GM12878 (cell line): ENCODE measurements at regions not wholly inside any gene's neighbourhood (a gene's known extent, or its start where the extent isn't known, plus 50 kb on each side); places are given as distances from the start of the nearest gene placed in this dataset.

ENCODE experiments used
- ATF3 ChIP-seq: IDR thresholded peaks from 2 replicates; pipeline ENCODE4 v1.6.1; 2011; ENCODE audit warnings: low read depth, mild to moderate bottlenecking, low read length, moderate library complexity, borderline replicate concordance; ENCODE audit errors: extremely low read depth
- BRCA1 ChIP-seq: IDR thresholded peaks from 2 replicates; pipeline ENCODE4 v1.6.1; 2011; ENCODE audit warnings: low read depth, low read length, improper control_type of control experiment
- CBX5 ChIP-seq: sonication (generic); IDR thresholded peaks from 2 replicates; pipeline ENCODE4 v1.6.1; 2016; ENCODE audit warnings: low read depth, moderate library complexity, mild to moderate bottlenecking, inconsistent platforms
- CREB1 ChIP-seq: IDR thresholded peaks from 2 replicates; pipeline ENCODE4 v1.6.1; 2012; ENCODE audit warnings: low read depth, mild to moderate bottlenecking, inconsistent platforms
- CTCF ChIP-seq, 3 experiments: IDR thresholded peaks in 2 of 3; conservative IDR thresholded peaks in 1 of 3; 2 replicates each; pipeline ENCODE4 v1.5.1; 2011; ENCODE audit warnings: low read depth in 3 of 3, low read length in 3 of 3, mild to moderate bottlenecking in 3 of 3, control low read depth in 2 of 3, moderate library complexity in 2 of 3, inconsistent platforms in 1 of 3, mixed read lengths in 1 of 3; ENCODE audit not compliant: control insufficient read depth in 2 of 3, insufficient read depth in 1 of 3; ENCODE audit errors: extremely low read depth in 1 of 3
- EZH2 ChIP-seq: IDR thresholded peaks from 2 replicates; pipeline ENCODE4 v1.6.1; 2012; ENCODE audit warnings: low read depth, mild to moderate bottlenecking, control low read depth, inconsistent platforms, low read length, borderline replicate concordance; ENCODE audit not compliant: control insufficient read depth
- HDAC6 ChIP-seq: fragments of 200-600 bp; sonication (generic); IDR thresholded peaks from one replicate; pipeline ENCODE4 v1.8.0; 2017; ENCODE audit warnings: antibody characterized with exemption; ENCODE audit not compliant: unreplicated experiment
- PBX3 ChIP-seq: IDR thresholded peaks from 2 replicates; pipeline ENCODE4 v1.6.1; 2011; ENCODE audit warnings: mild to moderate bottlenecking, low read depth, low read length, moderate library complexity; ENCODE audit not compliant: insufficient replicate concordance
- RCOR1 ChIP-seq: conservative IDR thresholded peaks from 2 replicates; pipeline ENCODE4 v1.6.1; 2012; ENCODE audit warnings: low read depth, low read length, improper control_type of control experiment
- SREBF1 ChIP-seq: IDR thresholded peaks from 2 replicates; pipeline ENCODE4 v1.6.1; 2012; ENCODE audit warnings: mild to moderate bottlenecking, low read length
- ZNF207 ChIP-seq: fragments of 450-650 bp; IDR thresholded peaks from 2 replicates; pipeline ENCODE4 v1.6.1; 2014; ENCODE audit warnings: antibody characterized with exemption, mild to moderate bottlenecking, borderline replicate concordance
- TF ChIP-seq, protein P1 (sequence below): IDR thresholded peaks from 2 replicates; pipeline ENCODE4 v1.6.1; 2011; ENCODE audit warnings: borderline replicate concordance, low read depth, mild to moderate bottlenecking, moderate library complexity, mixed read lengths, low read length; ENCODE audit not compliant: insufficient read depth; ENCODE audit errors: extremely low read length

GRCh38 chr5:99973779-99974178 lies 561.4 kb upstream of the FAM174A start:
- TF ChIP-seq CBX5 (no peak), ZNF207 (no peak), CTCF (IDR thresholded peaks at IDR 0.05 in 2 of 3, conservative IDR thresholded peaks at IDR 0.05 in 1 of 3; ENCODE audit: control insufficient read depth in 2 of 3, extremely low read depth in 1 of 3, insufficient read depth in 1 of 3, low read depth in 3 of 3, low read length in 3 of 3) (no peak), CREB1 (no peak), EZH2 (no peak), RCOR1 (no peak), HDAC6 (no peak), PBX3 (no peak), ATF3 (no peak), BRCA1 (no peak), SREBF1 (no peak)
- TF ChIP-seq, protein P1, sequence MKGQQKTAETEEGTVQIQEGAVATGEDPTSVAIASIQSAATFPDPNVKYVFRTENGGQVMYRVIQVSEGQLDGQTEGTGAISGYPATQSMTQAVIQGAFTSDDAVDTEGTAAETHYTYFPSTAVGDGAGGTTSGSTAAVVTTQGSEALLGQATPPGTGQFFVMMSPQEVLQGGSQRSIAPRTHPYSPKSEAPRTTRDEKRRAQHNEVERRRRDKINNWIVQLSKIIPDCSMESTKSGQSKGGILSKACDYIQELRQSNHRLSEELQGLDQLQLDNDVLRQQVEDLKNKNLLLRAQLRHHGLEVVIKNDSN = no peak
